Left forelimb (tissue), 1 donor: ENCODE measurements at regions not wholly inside any gene's neighbourhood (a gene's known extent, or its start where the extent isn't known, plus 50 kb on each side); places are given as distances from the start of the nearest gene placed in this dataset.

ENCODE experiments used
- DNase-seq: peaks from one replicate; pipeline ENCODE4 v3.0.0-alpha.2; 2018; ENCODE audit warnings: low spot score

GRCh38 chr2:120675460-120676130 lies 60.1 kb upstream of the GLI2 start:
- no peak for DNase-seq

DNA sequence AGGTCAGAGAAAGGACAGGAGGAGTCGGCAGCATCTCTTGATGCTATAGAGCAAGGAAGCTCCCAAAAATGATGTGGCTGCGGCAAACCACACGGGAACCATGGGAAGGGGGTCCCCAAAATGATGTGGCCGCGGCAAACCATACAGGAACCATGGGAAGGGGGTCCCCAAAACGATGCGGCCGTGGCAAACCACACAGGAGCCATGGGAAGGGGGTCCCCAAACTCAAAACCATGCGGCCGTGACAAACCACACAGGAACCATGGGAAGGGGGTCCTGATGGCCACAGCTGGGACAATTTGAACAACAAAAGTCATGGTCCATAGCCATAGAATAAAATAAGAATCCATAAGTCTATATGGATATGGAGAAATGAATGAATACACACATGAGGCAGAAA lies 58.4 kb upstream of the GLI2 start:
- DNase-seq, result no peak

DNA sequence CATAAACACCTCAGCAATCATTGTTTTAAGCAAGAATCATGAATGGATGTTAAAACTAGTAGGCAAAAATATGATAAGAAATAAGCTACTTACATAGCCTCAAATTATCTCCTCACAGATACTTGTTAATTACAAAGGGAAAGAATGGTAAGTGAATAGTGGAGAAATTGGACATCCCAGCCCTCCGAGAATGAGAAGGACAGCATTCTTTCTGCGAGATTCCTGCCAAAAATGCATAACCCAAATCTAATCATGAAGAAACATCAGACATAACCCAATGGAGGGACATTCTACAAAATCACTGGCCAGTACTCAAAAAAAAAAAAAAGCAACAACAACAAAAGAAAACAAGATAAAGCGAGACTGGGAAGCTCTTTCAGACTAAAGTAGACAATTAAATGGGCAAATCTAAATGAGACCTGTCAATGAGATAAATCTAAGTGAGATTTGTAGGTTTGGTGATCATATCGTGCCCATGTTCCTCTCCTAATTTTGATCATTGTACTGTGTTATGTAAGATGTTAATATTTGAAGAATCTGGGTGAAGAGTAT lies 57.9 kb upstream of the GLI2 start:
- no peak for DNase-seq

DNA sequence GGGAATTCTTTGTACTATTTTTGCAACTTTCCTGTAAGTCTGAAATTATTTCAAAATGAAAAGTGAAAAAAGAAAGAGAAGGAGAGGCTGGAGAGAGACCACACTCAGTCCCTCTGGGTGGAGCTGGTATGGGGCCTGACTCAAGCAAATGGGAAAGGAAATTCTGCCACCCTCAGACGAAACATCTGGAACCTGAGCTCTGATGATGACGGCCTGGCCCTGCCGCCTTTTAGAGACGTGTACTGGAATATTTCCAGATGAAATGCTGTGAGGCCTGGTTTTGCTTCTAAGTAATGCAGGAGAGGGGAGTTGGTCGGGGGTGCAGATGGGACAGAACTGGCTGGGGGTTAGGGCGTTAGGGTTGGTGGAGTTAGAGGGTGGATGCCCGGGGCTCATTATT lies 57.4 kb upstream of the GLI2 start:
- DNase-seq, result no peak

GRCh38 chr2:120678926-120679325 lies 56.7 kb upstream of the GLI2 start:
- no peak for DNase-seq

DNA sequence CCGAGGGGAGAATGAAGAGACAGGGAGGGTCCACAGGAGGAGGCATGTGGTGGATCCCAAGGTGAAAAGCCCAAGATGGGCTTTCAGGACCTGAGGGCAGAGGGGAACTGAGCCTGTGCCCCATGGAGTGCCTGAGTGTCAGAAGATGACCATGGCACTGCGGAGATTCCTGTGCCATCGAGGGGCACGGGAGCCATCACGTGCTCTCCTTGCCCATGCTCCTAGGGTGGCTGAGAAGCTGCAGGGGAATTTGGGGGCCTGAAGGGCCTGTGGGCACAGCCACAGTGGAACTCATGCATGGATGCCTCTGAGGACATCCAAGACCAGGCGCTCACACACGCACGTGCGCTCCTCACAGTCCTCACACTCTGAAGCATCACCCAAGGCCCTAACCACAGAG lies 56.1 kb upstream of the GLI2 start:
- no peak for DNase-seq

GRCh38 chr2:120680136-120680761 lies 55.4 kb upstream of the GLI2 start:
- peak; percentile 89 for DNase-seq

DNA sequence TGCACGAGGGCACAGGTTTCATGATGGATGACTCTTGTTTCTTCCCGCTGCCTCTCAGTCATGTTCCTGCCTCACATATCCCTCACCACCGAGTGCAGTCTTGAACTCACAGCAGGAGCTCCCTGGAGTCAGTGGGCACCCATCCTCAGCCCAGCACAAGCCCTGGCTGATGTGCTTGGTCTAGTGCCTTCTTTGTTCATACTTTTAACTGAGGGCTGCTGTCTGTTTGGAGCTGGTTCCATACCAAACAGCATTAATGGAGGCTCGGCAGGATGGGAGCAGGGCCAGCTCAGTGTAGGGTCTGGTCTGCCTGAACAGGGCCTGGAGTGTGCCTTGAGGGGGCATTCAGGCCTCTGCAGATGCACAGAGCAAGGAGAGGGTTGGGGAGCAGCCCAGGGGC lies 54.5 kb upstream of the GLI2 start:
- DNase-seq, result no peak

DNA sequence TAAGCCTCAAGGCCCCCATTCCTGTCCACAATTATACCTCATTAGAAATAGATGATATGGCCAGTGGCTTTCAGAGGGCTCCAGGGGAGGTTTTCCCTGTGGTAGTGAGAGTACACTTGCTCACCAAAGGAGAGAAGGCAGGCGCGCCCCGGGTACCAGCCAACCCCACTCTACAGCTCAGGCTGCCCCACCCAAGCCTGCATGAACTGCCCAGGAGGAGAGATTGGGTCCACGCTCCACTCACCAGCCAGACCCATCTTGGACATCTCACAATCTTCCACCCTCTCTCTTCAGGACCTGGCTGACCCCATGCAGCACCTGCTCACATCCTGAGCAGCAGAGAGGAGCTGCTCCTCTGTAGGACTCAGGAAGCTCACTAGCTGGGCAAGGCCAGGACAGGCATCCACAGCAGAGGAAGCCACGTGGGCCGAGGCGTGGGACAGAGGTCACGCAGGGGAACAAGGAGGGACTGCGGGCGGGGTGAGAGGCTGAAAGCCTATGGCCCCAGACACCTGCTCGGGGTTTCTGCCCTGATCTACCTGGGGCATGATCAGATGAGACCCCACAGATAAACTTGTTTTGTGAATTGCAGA lies 53.9 kb upstream of the GLI2 start:
- DNase-seq, result no peak

DNA sequence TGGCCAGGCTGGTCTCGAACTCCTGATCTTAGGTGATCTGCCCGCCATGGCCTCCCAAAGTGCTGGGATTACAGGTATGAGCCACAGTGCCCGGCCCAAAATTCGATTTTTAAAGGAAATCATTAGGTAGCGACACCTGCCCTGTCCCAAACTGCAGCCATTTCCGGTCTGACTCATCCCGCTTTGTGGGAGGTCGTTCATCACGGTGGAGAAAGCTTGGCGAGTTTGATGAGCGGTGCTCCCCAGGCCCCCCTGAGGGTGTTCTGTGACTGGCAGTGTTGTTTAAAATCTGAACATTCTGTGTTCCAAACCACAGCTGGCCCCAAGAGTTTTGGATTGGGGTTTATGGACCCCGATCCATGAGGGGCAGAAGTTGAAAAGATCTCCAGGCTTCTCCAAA lies 53.0 kb upstream of the GLI2 start:
- DNase-seq, result no peak

DNA sequence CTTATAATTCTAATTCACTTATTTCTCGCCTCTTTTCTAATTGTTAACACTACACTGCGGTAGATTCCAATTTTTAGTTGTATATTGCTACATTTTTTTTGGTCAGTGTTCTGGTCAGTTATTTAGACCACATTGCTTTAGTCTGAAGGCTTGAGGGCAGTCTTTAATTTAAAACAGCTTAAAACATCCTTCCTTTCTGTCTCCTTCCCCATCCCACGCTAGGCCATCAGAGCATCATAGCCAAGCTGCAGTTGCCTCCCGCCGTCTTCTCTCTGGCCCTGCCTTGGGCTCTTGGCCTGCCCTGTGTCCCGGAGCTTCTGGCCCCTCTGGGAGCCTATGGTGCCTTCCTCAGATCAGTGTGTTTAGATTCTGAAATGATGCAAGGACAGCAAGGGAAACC lies 52.6 kb upstream of the GLI2 start:
- no peak for DNase-seq

- no peak for DNase-seq
Observed at GRCh38 chr2:120683701-120684100, 52.0 kb upstream of the GLI2 start.

GRCh38 chr2:120684289-120685065 lies 51.2 kb upstream of the GLI2 start:
- DNase-seq, result no peak

DNA sequence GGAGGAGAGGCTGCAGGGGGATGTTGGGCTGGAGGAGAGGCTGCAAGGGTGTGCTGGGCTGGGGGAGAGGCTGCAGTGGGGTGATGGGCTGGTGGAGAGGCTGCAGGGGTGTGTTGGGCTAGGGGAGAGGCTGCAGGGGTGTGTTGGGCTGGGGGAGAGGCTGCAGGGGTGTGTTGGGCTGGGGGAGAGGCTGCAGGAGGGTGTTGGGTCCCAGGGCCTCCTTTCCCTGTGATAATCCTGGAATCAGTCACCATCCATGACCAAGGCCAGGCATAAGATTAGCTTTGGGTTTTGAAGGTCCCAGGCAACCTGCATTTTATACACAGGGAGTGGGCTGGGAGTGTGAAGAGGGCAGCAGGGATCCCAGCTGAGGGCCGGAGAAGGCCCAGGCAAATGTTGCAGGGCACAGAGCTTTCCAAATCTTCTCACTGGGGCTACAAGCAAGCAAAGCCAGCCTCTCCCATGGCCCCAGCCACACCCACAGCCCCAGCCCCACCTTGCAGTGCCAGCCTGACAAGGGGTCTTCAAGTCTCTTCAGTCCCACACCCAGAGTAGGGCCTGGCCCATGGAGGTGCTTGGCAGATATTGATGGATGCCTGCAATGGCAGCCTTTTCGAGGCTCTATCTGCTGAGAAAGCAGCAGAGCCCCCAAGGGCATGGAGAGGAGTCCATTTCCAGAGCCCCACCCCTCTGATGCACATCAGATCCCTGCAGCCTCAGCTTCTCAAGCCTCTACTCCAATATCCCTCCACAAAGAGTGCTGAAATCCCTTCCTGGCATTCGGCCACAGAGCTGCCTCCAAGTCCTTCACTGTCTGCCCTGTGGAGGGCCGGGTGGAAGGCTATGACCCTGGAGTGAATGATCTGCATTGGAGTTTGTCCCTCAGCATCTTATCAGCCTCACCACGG lies 50.3 kb upstream of the GLI2 start:
- DNase-seq, result no peak
